Heart left ventricle (tissue), 13 donors: ENCODE measurements at regions not wholly inside any gene's neighbourhood (a gene's known extent, or its start where the extent isn't known, plus 50 kb on each side); places are given as distances from the start of the nearest gene placed in this dataset.

ENCODE experiments used
- CTCF ChIP-seq, 12 donors: fragments of 200-600 bp; sonication (generic) in 4 of 12; IDR thresholded peaks; one replicate each; pipeline versions ENCODE4 v1.5.0 to v1.8.0; 2018 to 2022; ENCODE audit warnings: antibody characterized with exemption in 12 of 12, mild to moderate bottlenecking in 5 of 12
- POLR2A ChIP-seq, 2 donors: fragments of 450-650 bp; IDR thresholded peaks; one replicate each; pipeline ENCODE4 v1.6.1; 2017; ENCODE audit warnings: antibody characterized with exemption in 2 of 2, mild to moderate bottlenecking in 2 of 2, moderate library complexity in 2 of 2
- donor health status: ischemic (EF 13 %, LVEDD 7.1; RV severe dilation, severe dysfunction).
- donor health status: DM: no; HTN: yes; CAD: no.
- donor health status: DM: no; HTN: no; CAD: no.
- donor health status: ischemic (EF 25% LVEDD 6.9; RV normal size, moderate dysfunction).
- donor health status: ischemic (EF 25% LVEDD 5.7; RV mildly dilated, moderate dysfunction).
- donor health status: ischemic (EF 35%, LVEDD 5.7; RV mildly dilated, moderate dysfunction).
- donor health status: nonischemic (EF 11% LVEDD 7.7; RV severe dilation, severe dysfunction).
- donor health status: DM: yes; HTN: yes; CAD: no.
- donor health status: PGD.
- donor health status: ischemic (EF 29% LVEDD 5.4; RV normal size, mild dysfunction).
- donor health status: nonischemic (EF 23%, LVEDD 6.1; RV moderate dilation, normal function).

GRCh38 chr17:71055128-71055527 is 885.8 kb downstream of the KCNJ2 start:
- no peak for TF ChIP-seq CTCF (IDR thresholded peaks at IDR 0.05)
- TF ChIP-seq POLR2A (IDR thresholded peaks at IDR 0.05): no peak
